Parathyroid adenoma (tissue), 2 donors: ENCODE measurements at regions not wholly inside any gene's neighbourhood (a gene's known extent, or its start where the extent isn't known, plus 50 kb on each side); places are given as distances from the start of the nearest gene placed in this dataset.

Experiments
- H2AFZ ChIP-seq: fragments of 300-600 bp; sonication (generic); one replicate; pipeline ENCODE4 v1.7.0; 2017; ENCODE audit warnings: antibody characterized with exemption, mild to moderate bottlenecking
- H3K27ac ChIP-seq: fragments of 300-600 bp; sonication (generic); one replicate; pipeline ENCODE4 v1.7.0; 2017
- H3K27me3 ChIP-seq: fragments of 300-600 bp; sonication (generic); one replicate; pipeline ENCODE4 v1.7.0; 2017; ENCODE audit warnings: low read length; ENCODE audit not compliant: control insufficient read depth, insufficient read depth
- H3K36me3 ChIP-seq: fragments of 300-600 bp; sonication (generic); one replicate; pipeline ENCODE4 v1.7.0; 2017; ENCODE audit warnings: low read length; ENCODE audit not compliant: control insufficient read depth, insufficient read depth
- H3K4me1 ChIP-seq: fragments of 300-600 bp; sonication (generic); one replicate; pipeline ENCODE4 v1.7.0; 2017; ENCODE audit warnings: control low read depth
- H3K4me2 ChIP-seq: fragments of 300-600 bp; sonication (generic); one replicate; pipeline ENCODE4 v1.7.0; 2017; ENCODE audit warnings: low read length
- H3K4me3 ChIP-seq: fragments of 300-600 bp; sonication (generic); one replicate; pipeline ENCODE4 v1.7.0; 2017; ENCODE audit warnings: low read depth, low read length
- H3K79me2 ChIP-seq: fragments of 300-600 bp; sonication (generic); one replicate; pipeline ENCODE4 v1.7.0; 2017; ENCODE audit warnings: control low read depth
- H3K9ac ChIP-seq: fragments of 300-600 bp; sonication (generic); one replicate; pipeline ENCODE4 v1.7.0; 2017; ENCODE audit warnings: mild to moderate bottlenecking
- H3K9me3 ChIP-seq: fragments of 300-600 bp; sonication (generic); one replicate; pipeline ENCODE4 v1.7.0; 2017; ENCODE audit warnings: low read length; ENCODE audit not compliant: control insufficient read depth
- TF ChIP-seq, protein P1 (sequence below): fragments of 300-600 bp; sonication (generic); IDR thresholded peaks from one replicate; pipeline ENCODE4 v1.7.0; 2017; ENCODE audit warnings: antibody characterized with exemption, mild to moderate bottlenecking
- donor health status: primary hyperparathyroidism.

DNA sequence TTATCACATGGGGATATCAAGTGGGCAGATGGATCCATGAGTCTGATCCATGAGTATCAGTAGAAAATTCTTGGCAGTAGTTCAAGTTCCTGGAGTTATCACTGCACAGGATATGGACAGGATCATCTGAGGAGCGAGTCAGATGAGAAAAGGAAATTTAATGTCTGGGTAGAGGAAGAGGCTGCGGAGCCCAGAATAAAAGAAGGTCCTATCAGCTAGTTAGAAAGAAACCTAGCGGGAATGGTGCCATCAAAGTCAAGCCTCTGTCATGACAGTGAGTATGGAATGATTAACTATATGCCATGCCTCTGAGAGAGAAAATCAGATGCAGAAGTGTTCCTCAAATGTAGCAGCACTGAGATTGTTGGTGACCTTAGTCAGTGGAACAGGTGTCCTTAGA lies 248.1 kb downstream of the PIK3R1 start:
- no peak overlapping the region for H3K27ac ChIP-seq
- no peak overlapping the region for H3K9ac ChIP-seq
- TF ChIP-seq, protein P1, sequence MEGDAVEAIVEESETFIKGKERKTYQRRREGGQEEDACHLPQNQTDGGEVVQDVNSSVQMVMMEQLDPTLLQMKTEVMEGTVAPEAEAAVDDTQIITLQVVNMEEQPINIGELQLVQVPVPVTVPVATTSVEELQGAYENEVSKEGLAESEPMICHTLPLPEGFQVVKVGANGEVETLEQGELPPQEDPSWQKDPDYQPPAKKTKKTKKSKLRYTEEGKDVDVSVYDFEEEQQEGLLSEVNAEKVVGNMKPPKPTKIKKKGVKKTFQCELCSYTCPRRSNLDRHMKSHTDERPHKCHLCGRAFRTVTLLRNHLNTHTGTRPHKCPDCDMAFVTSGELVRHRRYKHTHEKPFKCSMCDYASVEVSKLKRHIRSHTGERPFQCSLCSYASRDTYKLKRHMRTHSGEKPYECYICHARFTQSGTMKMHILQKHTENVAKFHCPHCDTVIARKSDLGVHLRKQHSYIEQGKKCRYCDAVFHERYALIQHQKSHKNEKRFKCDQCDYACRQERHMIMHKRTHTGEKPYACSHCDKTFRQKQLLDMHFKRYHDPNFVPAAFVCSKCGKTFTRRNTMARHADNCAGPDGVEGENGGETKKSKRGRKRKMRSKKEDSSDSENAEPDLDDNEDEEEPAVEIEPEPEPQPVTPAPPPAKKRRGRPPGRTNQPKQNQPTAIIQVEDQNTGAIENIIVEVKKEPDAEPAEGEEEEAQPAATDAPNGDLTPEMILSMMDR = no peak
- no peaks in the 10 kb centered on the region for H3K27me3 ChIP-seq
- H3K4me2 ChIP-seq = no peak overlapping the region
- H3K4me1 ChIP-seq = peaks cover 14% of the 10 kb centered on the region
- no peak overlapping the region for H2AFZ ChIP-seq
- H3K36me3 ChIP-seq = no peaks in the 10 kb centered on the region
- H3K9me3 ChIP-seq = no peaks in the 10 kb centered on the region
- H3K4me3 ChIP-seq = no peak overlapping the region
- no peaks in the 10 kb centered on the region for H3K79me2 ChIP-seq

DNA sequence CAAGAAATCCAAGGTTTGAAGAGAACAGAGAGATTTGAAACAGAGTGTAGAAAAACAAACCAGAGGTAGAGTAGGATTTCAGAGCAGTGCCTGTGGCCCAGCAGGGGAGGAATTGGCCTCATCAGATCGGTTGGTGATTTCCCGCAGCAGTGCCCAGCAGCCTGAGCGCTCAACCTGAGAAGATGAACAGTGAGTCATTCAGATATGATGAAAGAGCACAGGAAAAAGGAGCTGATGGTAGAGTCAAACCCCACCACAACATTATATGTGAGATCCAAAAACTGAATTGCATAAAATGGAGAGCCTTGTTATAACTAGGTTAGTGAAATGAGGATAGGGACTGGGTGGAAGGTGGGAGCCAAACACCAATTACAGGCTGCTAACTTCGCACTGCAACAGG lies 248.9 kb downstream of the PIK3R1 start:
- peak overlapping the region; percentile 12 for H3K27ac ChIP-seq
- H2AFZ ChIP-seq = peak overlapping the region; percentile 59
- no peak overlapping the region for H3K4me3 ChIP-seq
- H3K79me2 ChIP-seq = no peaks in the 10 kb centered on the region
- H3K27me3 ChIP-seq = no peaks in the 10 kb centered on the region
- H3K9me3 ChIP-seq = no peaks in the 10 kb centered on the region
- no peaks in the 10 kb centered on the region for H3K36me3 ChIP-seq
- peaks cover 5% of the 10 kb centered on the region for H3K4me1 ChIP-seq
- H3K9ac ChIP-seq = no peak overlapping the region
- TF ChIP-seq, protein P1 = no peak
- H3K4me2 ChIP-seq = no peak overlapping the region

DNA sequence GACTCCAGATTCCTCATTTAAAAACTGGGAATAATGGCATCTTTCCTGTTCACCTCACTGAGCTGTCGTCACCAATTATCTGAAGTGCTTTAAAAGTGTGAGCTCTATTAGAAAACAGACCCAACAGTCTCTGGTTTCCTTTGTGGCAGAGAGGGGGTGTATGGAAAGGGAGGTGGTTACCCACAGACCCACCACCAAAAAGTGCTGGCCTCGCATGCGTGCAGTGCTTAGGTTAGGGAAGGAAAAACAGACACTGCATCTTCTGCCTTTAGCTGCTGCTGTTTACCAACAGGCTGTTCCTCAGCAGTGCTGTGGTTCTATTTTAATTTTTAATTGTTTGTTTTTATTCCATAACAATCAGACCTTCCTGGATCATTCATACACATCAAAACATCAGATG lies 249.6 kb downstream of the PIK3R1 start:
- H3K4me2 ChIP-seq = no peak overlapping the region
- H3K4me1 ChIP-seq = no peaks in the 10 kb centered on the region
- no peaks in the 10 kb centered on the region for H3K27me3 ChIP-seq
- no peaks in the 10 kb centered on the region for H3K9me3 ChIP-seq
- no peak overlapping the region for H2AFZ ChIP-seq
- no peak overlapping the region for H3K27ac ChIP-seq
- no peak overlapping the region for H3K4me3 ChIP-seq
- TF ChIP-seq, protein P1 = no peak
- H3K79me2 ChIP-seq = no peaks in the 10 kb centered on the region
- no peaks in the 10 kb centered on the region for H3K36me3 ChIP-seq
- no peak overlapping the region for H3K9ac ChIP-seq

DNA sequence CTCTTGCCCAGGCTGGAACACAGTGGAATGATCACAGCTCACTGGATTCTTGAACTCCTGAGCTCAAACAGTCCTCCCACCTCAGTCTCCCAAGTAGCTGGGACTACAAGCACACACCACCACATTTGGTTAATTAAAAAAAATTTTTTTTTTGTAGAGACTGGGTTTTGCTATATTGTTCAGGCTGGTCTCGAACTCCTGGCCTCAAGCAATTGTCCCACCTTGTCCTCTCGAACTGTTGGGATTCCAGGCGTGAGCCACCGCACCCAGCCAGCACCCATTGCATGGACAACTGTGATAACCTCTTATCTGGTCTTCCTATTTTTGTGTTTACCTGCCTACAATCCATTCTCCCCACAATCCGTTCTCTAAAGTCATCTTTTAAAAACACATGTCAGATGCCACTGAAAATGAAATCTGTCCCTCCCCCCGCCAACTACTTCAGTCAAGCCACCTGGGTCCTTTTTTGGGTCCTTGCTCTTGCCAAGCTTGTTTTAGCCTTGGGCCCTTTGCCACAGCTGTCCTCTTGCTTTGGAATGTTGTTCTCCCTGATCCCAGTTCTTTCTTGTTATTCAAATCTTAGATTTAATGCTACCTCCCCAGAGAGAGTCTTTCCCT lies 250.5 kb downstream of the PIK3R1 start:
- H3K4me3 ChIP-seq = no peak overlapping the region

More for the DNA sequence above, 250.5 kb downstream of the PIK3R1 start:
- H3K9ac ChIP-seq = no peak overlapping the region
- TF ChIP-seq, protein P1 = no peak
- H3K27me3 ChIP-seq = no peaks in the 10 kb centered on the region
- H3K27ac ChIP-seq = no peak overlapping the region
- no peaks in the 10 kb centered on the region for H3K36me3 ChIP-seq
- H3K4me2 ChIP-seq = no peak overlapping the region
- H3K79me2 ChIP-seq = no peaks in the 10 kb centered on the region
- no peaks in the 10 kb centered on the region for H3K4me1 ChIP-seq
- H3K9me3 ChIP-seq = no peaks in the 10 kb centered on the region
- H2AFZ ChIP-seq = peak overlapping the region; percentile 40
